ENCODE measurements at regions not wholly inside any gene's neighbourhood (a gene's known extent, or its start where the extent isn't known, plus 50 kb on each side); places are given as distances from the start of the nearest gene placed in this dataset.

GRCh38 chr12:111295176-111295575 lies 73.7 kb downstream of the PHETA1 start:
- no peak for TF ChIP-seq CTCF (IDR thresholded peaks at IDR 0.05)
- Histone ChIP-seq H3K9me3 (ENCODE audit: control extremely low read depth in 1 of 3, control insufficient read depth in 2 of 3, insufficient read depth in 1 of 3, low read length in 2 of 3) (peaks cover 0 to 25% (median 0%) of the 10 kb centered on the region in 3 donors), H3K4me2 (replicated peaks; ENCODE audit: low read depth, low read length, poor library complexity, severe bottlenecking) (no peak overlapping the region), H3K36me3 (replicated peaks in 1 of 2; ENCODE audit: control extremely low read depth in 1 of 2, control insufficient read depth in 1 of 2, extremely low read depth in 1 of 2, insufficient read depth in 2 of 2, low read length in 1 of 2) (no peaks in the 10 kb centered on the region), H3K27me3 (replicated peaks in 1 of 4; ENCODE audit: control extremely low read depth in 1 of 4, control insufficient read depth in 3 of 4, insufficient read depth in 4 of 4, low read length in 3 of 4) (peaks cover 0 to 8% (median 0%) of the 10 kb centered on the region in 4 experiments), H2AFZ (ENCODE audit: insufficient read depth, low read depth, low read length, poor library complexity, severe bottlenecking) (no peak overlapping the region), H3K4me1 (ENCODE audit: control insufficient read depth in 2 of 2, insufficient read depth in 2 of 2, low read length in 2 of 2) (no peaks in the 10 kb centered on the region), H3K4me3 (ENCODE audit: control extremely low read depth in 1 of 5, extremely low read depth in 1 of 5, insufficient read depth in 1 of 5, low read depth in 2 of 5, low read length in 4 of 5) (no peak overlapping the region), H4K20me1 (ENCODE audit: control insufficient read depth, insufficient read depth, low read length, poor library complexity, severe bottlenecking) (no peaks in the 10 kb centered on the region), H3K9ac (ENCODE audit: low read length) (no peak overlapping the region), H3K79me2 (ENCODE audit: control insufficient read depth, insufficient read depth, low read length) (no peaks in the 10 kb centered on the region), H3K27ac (ENCODE audit: low read length in 2 of 2) (no peak overlapping the region)
- Mint-ChIP-seq H3K4me3 (no peak overlapping the region), H3K4me1 (no peaks in the 10 kb centered on the region), H3K27me3 (peaks cover 3% of the 10 kb centered on the region), H3K27ac (no peak overlapping the region), H3K9me3 (ENCODE audit: insufficient read depth) (no peaks in the 10 kb centered on the region)
- CTCF ChIA-PET, result no interaction called here
- DNase-seq (no peak), ATAC-seq (ENCODE audit: low read depth) (no peak)
- intact Hi-C loops (cut with micrococcal nuclease), result loop anchor here (5.0 kb wide), 1 partner anchor 358 kb away; no protein-coding TSS in a partner anchor
- 88% methylated on average over 10 of the region's 10 CpGs for WGBS (ENCODE audit: insufficient coverage)
- POLR2A ChIA-PET, result no interaction called here

GRCh38 chr12:111293266-111294009 lies 75.5 kb downstream of the PHETA1 start:
- Histone ChIP-seq H3K4me1 (ENCODE audit: control insufficient read depth in 2 of 2, insufficient read depth in 2 of 2, low read length in 2 of 2) (no peaks in the 10 kb centered on the region), H3K27me3 (replicated peaks in 1 of 4; ENCODE audit: control extremely low read depth in 1 of 4, control insufficient read depth in 3 of 4, insufficient read depth in 4 of 4, low read length in 3 of 4) (peaks cover 0 to 1% (median 0%) of the 10 kb centered on the region in 4 experiments), H4K20me1 (ENCODE audit: control insufficient read depth, insufficient read depth, low read length, poor library complexity, severe bottlenecking) (no peaks in the 10 kb centered on the region), H3K79me2 (ENCODE audit: control insufficient read depth, insufficient read depth, low read length) (no peaks in the 10 kb centered on the region), H2AFZ (ENCODE audit: insufficient read depth, low read depth, low read length, poor library complexity, severe bottlenecking) (no peak overlapping the region), H3K9me3 (ENCODE audit: control extremely low read depth in 1 of 3, control insufficient read depth in 2 of 3, insufficient read depth in 1 of 3, low read length in 2 of 3) (peaks cover 0 to 25% (median 0%) of the 10 kb centered on the region in 3 donors), H3K36me3 (replicated peaks in 1 of 2; ENCODE audit: control extremely low read depth in 1 of 2, control insufficient read depth in 1 of 2, extremely low read depth in 1 of 2, insufficient read depth in 2 of 2, low read length in 1 of 2) (no peaks in the 10 kb centered on the region), H3K4me2 (replicated peaks; ENCODE audit: low read depth, low read length, poor library complexity, severe bottlenecking) (no peak overlapping the region), H3K4me3 (ENCODE audit: control extremely low read depth in 1 of 5, extremely low read depth in 1 of 5, insufficient read depth in 1 of 5, low read depth in 2 of 5, low read length in 4 of 5) (no peak overlapping the region), H3K27ac (ENCODE audit: low read length in 2 of 2) (no peak overlapping the region), H3K9ac (ENCODE audit: low read length) (no peak overlapping the region)
- intact Hi-C loops (cut with micrococcal nuclease), result no loop called here
- no peaks in the 10 kb centered on the region for H3K4me1 Mint-ChIP-seq
- peaks cover 3% of the 10 kb centered on the region for H3K27me3 Mint-ChIP-seq
- no peak for TF ChIP-seq EZH2 (IDR thresholded peaks at IDR 0.05; ENCODE audit: borderline replicate concordance, insufficient read depth, low read depth, low read length, poor library complexity, severe bottlenecking)
- H3K4me3 Mint-ChIP-seq, result no peak overlapping the region
- H3K27ac Mint-ChIP-seq, result no peak overlapping the region
- 93% methylated on average over 19 of the region's 20 CpGs for WGBS (ENCODE audit: insufficient coverage)
- ChIA-PET POLR2A (no interaction called here), CTCF (no interaction called here)
- no peaks in the 10 kb centered on the region for H3K9me3 Mint-ChIP-seq (ENCODE audit: insufficient read depth)
- DNase-seq, result no peak
- ATAC-seq (ENCODE audit: low read depth), result no peak
